CD4-positive, alpha-beta T cell treated with Interleukin-10 for 1 hour (primary cell): ENCODE measurements at regions not wholly inside any gene's neighbourhood (a gene's known extent, or its start where the extent isn't known, plus 50 kb on each side); places are given as distances from the start of the nearest gene placed in this dataset.
"Not testable (repeated sequence)": the region's sequence is repeated elsewhere in the genome, so short reads cannot be mapped to it uniquely, and the experiment has no call there.

ENCODE experiments used
- DNase-seq: peaks from one replicate; pipeline ENCODE4 v3.0.0-alpha.2; 2020

- no peak for DNase-seq
These were observed 258.9 kb upstream of the RARB start for GRCh38 chr3:25169151-25169550.

- no peak for DNase-seq
These were observed 258.0 kb upstream of the RARB start for GRCh38 chr3:25170021-25170420.

- DNase-seq = no peak
These were observed 256.8 kb upstream of the RARB start for GRCh38 chr3:25171118-25171807.

GRCh38 chr3:25171897-25172296, 256.2 kb upstream of the RARB start:
- DNase-seq = no peak

- no peak for DNase-seq
These were observed 254.5 kb upstream of the RARB start for GRCh38 chr3:25173606-25174005.

- DNase-seq = no peak
These were observed 253.8 kb upstream of the RARB start for GRCh38 chr3:25174251-25174650.

- DNase-seq = no peak
These were observed 251.0 kb upstream of the RARB start for GRCh38 chr3:25177041-25177440.

GRCh38 chr3:25178672-25179071, 249.4 kb upstream of the RARB start:
- DNase-seq = no peak

GRCh38 chr3:25181096-25181495, 247.0 kb upstream of the RARB start:
- no peak for DNase-seq

GRCh38 chr3:25182794-25183193, 245.3 kb upstream of the RARB start:
- no peak for DNase-seq

GRCh38 chr3:25184641-25185250, 243.3 kb upstream of the RARB start:
- no peak for DNase-seq

GRCh38 chr3:25191673-25192072, 236.4 kb upstream of the RARB start:
- no peak for DNase-seq

GRCh38 chr3:25199567-25199966, 228.5 kb upstream of the RARB start:
- DNase-seq = not testable (repeated sequence)

- DNase-seq = no peak
These were observed 215.3 kb upstream of the RARB start for GRCh38 chr3:25212736-25213135.

- no peak for DNase-seq
These were observed 214.0 kb upstream of the RARB start for GRCh38 chr3:25214034-25214433.

GRCh38 chr3:25218362-25218761, 209.7 kb upstream of the RARB start:
- no peak for DNase-seq

- no peak for DNase-seq
These were observed 201.3 kb upstream of the RARB start for GRCh38 chr3:25226747-25227146.

- DNase-seq = no peak
These were observed 198.5 kb upstream of the RARB start for GRCh38 chr3:25229586-25229985.

- DNase-seq = no peak
These were observed 193.0 kb upstream of the RARB start for GRCh38 chr3:25235031-25235430.

GRCh38 chr3:25235466-25235865, 192.6 kb upstream of the RARB start:
- DNase-seq = no peak

GRCh38 chr3:25237602-25238001, 190.5 kb upstream of the RARB start:
- no peak for DNase-seq

GRCh38 chr3:25239042-25239441, 189.0 kb upstream of the RARB start:
- no peak for DNase-seq

GRCh38 chr3:25246913-25247312, 181.2 kb upstream of the RARB start:
- no peak for DNase-seq

- no peak for DNase-seq
These were observed 175.8 kb upstream of the RARB start for GRCh38 chr3:25252291-25252690.

GRCh38 chr3:25257026-25257425, 171.0 kb upstream of the RARB start:
- DNase-seq = no peak
